GM12874 (cell line): ENCODE measurements at regions not wholly inside any gene's neighbourhood (a gene's known extent, or its start where the extent isn't known, plus 50 kb on each side); places are given as distances from the start of the nearest gene placed in this dataset.

Experiments
- CTCF ChIP-seq: IDR thresholded peaks from 2 replicates; pipeline ENCODE4 v1.5.1; 2011; ENCODE audit warnings: low read depth, mild to moderate bottlenecking, control low read depth, low read length, moderate library complexity; ENCODE audit not compliant: insufficient read depth

GRCh38 chr4:35300996-35301774, 943.1 kb downstream of the ARAP2 start:
- TF ChIP-seq CTCF, result no peak

GRCh38 chr4:35315419-35315818, 928.9 kb downstream of the ARAP2 start:
- TF ChIP-seq CTCF, result no peak

GRCh38 chr4:35325908-35326453, 918.3 kb downstream of the ARAP2 start:
- TF ChIP-seq CTCF, result no peak

- no peak for TF ChIP-seq CTCF
Observed at GRCh38 chr4:35342833-35343232, 901.5 kb downstream of the ARAP2 start.

GRCh38 chr4:35347276-35347675, 897.0 kb downstream of the ARAP2 start:
- no peak for TF ChIP-seq CTCF

- no peak for TF ChIP-seq CTCF
Observed at GRCh38 chr4:35358001-35358584, 886.2 kb downstream of the ARAP2 start.

GRCh38 chr4:35364321-35364870, 879.9 kb downstream of the ARAP2 start:
- no peak for TF ChIP-seq CTCF
